HFFc6 (cell line): ENCODE measurements at regions not wholly inside any gene's neighbourhood (a gene's known extent, or its start where the extent isn't known, plus 50 kb on each side); places are given as distances from the start of the nearest gene placed in this dataset.

Experiments
- DNase-seq: peaks from one replicate; pipeline ENCODE4 v3.0.0-alpha.2; 2018
- H3K27ac Mint-ChIP-seq: 2 replicates; pipeline ENCODE4 v1.8.0; 2020; ENCODE audit warnings: mild to moderate bottlenecking, mixed read lengths
- H3K27me3 Mint-ChIP-seq: 2 replicates; pipeline ENCODE4 v1.8.0; 2021; ENCODE audit warnings: mild to moderate bottlenecking, moderate library complexity, mixed read lengths; ENCODE audit not compliant: insufficient read depth
- H3K36me3 Mint-ChIP-seq: 2 replicates; pipeline ENCODE4 v1.8.0; 2021; ENCODE audit warnings: low read depth, mixed read lengths
- H3K4me1 Mint-ChIP-seq: 2 replicates; pipeline ENCODE4 v1.8.0; 2020; ENCODE audit warnings: low read depth, mixed read lengths
- H3K4me3 Mint-ChIP-seq: 2 replicates; pipeline ENCODE4 v1.8.0; 2020; ENCODE audit warnings: mild to moderate bottlenecking, moderate library complexity, mixed read lengths
- H3K9me3 Mint-ChIP-seq: 2 replicates; pipeline ENCODE4 v1.8.0; 2020; ENCODE audit warnings: mild to moderate bottlenecking, mixed read lengths
- CTCF ChIP-seq: fragments of 200-600 bp; sonication (generic); IDR thresholded peaks from 2 replicates; pipeline ENCODE4 v1.5.0; 2021; ENCODE audit warnings: antibody characterized with exemption, mild to moderate bottlenecking

- no peak for TF ChIP-seq CTCF
- Mint-ChIP-seq H3K4me3 (no peak overlapping the region), H3K9me3 (peaks cover 29% of the 10 kb centered on the region), H3K4me1 (no peaks in the 10 kb centered on the region), H3K27ac (no peak overlapping the region), H3K27me3 (no peaks in the 10 kb centered on the region; the same call in 1 of the 2 replicates), H3K36me3 (no peaks in the 10 kb centered on the region)
- no peak for DNase-seq
Measured at GRCh38 chr11:80517701-80518100, 1076.9 kb upstream of the TENM4 start.

GRCh38 chr11:80515097-80515496 lies 1074.3 kb upstream of the TENM4 start:
- no peak overlapping the region for H3K27ac Mint-ChIP-seq
- no peak for TF ChIP-seq CTCF
- no peak for DNase-seq

GRCh38 chr11:80512491-80512890 lies 1071.7 kb upstream of the TENM4 start:
- Mint-ChIP-seq H3K27me3 (no peaks in the 10 kb centered on the region; the same call in 1 of the 2 replicates), H3K9me3 (peaks cover 50% of the 10 kb centered on the region), H3K4me3 (no peak overlapping the region), H3K4me1 (no peaks in the 10 kb centered on the region), H3K27ac (no peak overlapping the region), H3K36me3 (peaks cover 7% of the 10 kb centered on the region)
- DNase-seq, result no peak
- no peak for TF ChIP-seq CTCF

More at GRCh38 chr11:80515097-80515496, 1074.3 kb upstream of the TENM4 start:
- Mint-ChIP-seq H3K4me1 (no peaks in the 10 kb centered on the region), H3K9me3 (peaks cover 40% of the 10 kb centered on the region), H3K36me3 (no peaks in the 10 kb centered on the region), H3K4me3 (no peak overlapping the region), H3K27me3 (no peaks in the 10 kb centered on the region; the same call in 1 of the 2 replicates)

- no peak for TF ChIP-seq CTCF
- no peak overlapping the region for H3K27ac Mint-ChIP-seq
- peaks cover 42% of the 10 kb centered on the region for H3K9me3 Mint-ChIP-seq
- H3K4me3 Mint-ChIP-seq, result no peak overlapping the region
- no peaks in the 10 kb centered on the region for H3K4me1 Mint-ChIP-seq
- peaks cover 13% of the 10 kb centered on the region for H3K36me3 Mint-ChIP-seq
- no peak for DNase-seq
- H3K27me3 Mint-ChIP-seq, result no peaks in the 10 kb centered on the region
Measured at GRCh38 chr11:80505771-80506170, 1064.9 kb upstream of the TENM4 start.

GRCh38 chr11:80503990-80504389 lies 1063.2 kb upstream of the TENM4 start:
- Mint-ChIP-seq H3K4me1 (no peaks in the 10 kb centered on the region), H3K36me3 (peaks cover 13% of the 10 kb centered on the region), H3K4me3 (no peak overlapping the region), H3K9me3 (peaks cover 42% of the 10 kb centered on the region), H3K27ac (no peak overlapping the region), H3K27me3 (no peaks in the 10 kb centered on the region)
- TF ChIP-seq CTCF, result no peak
- no peak for DNase-seq

GRCh38 chr11:80502511-80502910 lies 1061.7 kb upstream of the TENM4 start:
- H3K27me3 Mint-ChIP-seq, result no peaks in the 10 kb centered on the region
- no peak overlapping the region for H3K4me3 Mint-ChIP-seq
- no peak overlapping the region for H3K27ac Mint-ChIP-seq

More at GRCh38 chr11:80502511-80502910, 1061.7 kb upstream of the TENM4 start:
- no peak for TF ChIP-seq CTCF
- H3K4me1 Mint-ChIP-seq, result no peaks in the 10 kb centered on the region
- no peak for DNase-seq
- H3K9me3 Mint-ChIP-seq, result peaks cover 32% of the 10 kb centered on the region
- peaks cover 6% of the 10 kb centered on the region; the same call in 1 of the 2 replicates for H3K36me3 Mint-ChIP-seq
